H1 (cell line): ENCODE measurements at regions not wholly inside any gene's neighbourhood (a gene's known extent, or its start where the extent isn't known, plus 50 kb on each side); places are given as distances from the start of the nearest gene placed in this dataset.

ENCODE experiments used
- CBX8 ChIP-seq: fragments of 300-800, 300-1000 bp; sonication (generic); IDR thresholded peaks from 2 replicates; pipeline ENCODE4 v1.7.1; 2016; ENCODE audit warnings: low read depth, low read length, borderline replicate concordance
- EP300 ChIP-seq, 2 experiments: IDR thresholded peaks; 1 replicate in 1 of 2; 2 replicates in 1 of 2; pipeline ENCODE4 v1.6.1; 2011 to 2012; ENCODE audit warnings: low read depth in 2 of 2, low read length in 2 of 2, mild to moderate bottlenecking in 2 of 2, borderline replicate concordance in 1 of 2, inconsistent platforms in 1 of 2, moderate library complexity in 1 of 2
- EZH2 ChIP-seq: fragments of 200-600 bp; sonication (generic); IDR thresholded peaks from 2 replicates; pipeline ENCODE4 v1.7.1; 2012; ENCODE audit warnings: low read depth, mild to moderate bottlenecking, moderate library complexity, low read length, inconsistent platforms; ENCODE audit not compliant: severe bottlenecking
- HDAC6 ChIP-seq: IDR thresholded peaks from one replicate; pipeline ENCODE4 v1.7.1; 2012; ENCODE audit warnings: low read depth, mild to moderate bottlenecking, inconsistent platforms, low read length, moderate library complexity
- KDM1A ChIP-seq: fragments of 200-600, 300-600 bp; sonication (generic); IDR thresholded peaks from 2 replicates; pipeline ENCODE4 v1.7.1; 2016; ENCODE audit warnings: mild to moderate bottlenecking, low read length, borderline replicate concordance
- MAFK ChIP-seq: IDR thresholded peaks from 2 replicates; pipeline ENCODE4 v1.6.1; 2012; ENCODE audit warnings: low read depth, mild to moderate bottlenecking, improper control_type of control experiment, low read length
- POLR2A ChIP-seq, 2 experiments: IDR thresholded peaks; 1 replicate in 1 of 2; 2 replicates in 1 of 2; pipeline ENCODE4 v1.6.1; 2011; ENCODE audit warnings: low read depth in 2 of 2, low read length in 2 of 2, mild to moderate bottlenecking in 2 of 2; ENCODE audit errors: control extremely low read depth in 1 of 2
- RNF2 ChIP-seq: fragments of 200-900, 300-1000 bp; sonication (generic); IDR thresholded peaks from 2 replicates; pipeline ENCODE4 v1.7.1; 2016; ENCODE audit warnings: borderline replicate concordance, low read depth, mild to moderate bottlenecking, antibody characterized with exemption, low read length; ENCODE audit not compliant: poor library complexity, severe bottlenecking; ENCODE audit errors: missing control alignments
- SIX5 ChIP-seq: IDR thresholded peaks from 2 replicates; pipeline ENCODE4 v1.6.1; 2011; ENCODE audit warnings: mild to moderate bottlenecking, low read depth, low read length
- SP1 ChIP-seq: IDR thresholded peaks from 2 replicates; pipeline ENCODE4 v1.6.1; 2011; ENCODE audit warnings: low read depth, low read length
- TBP ChIP-seq: IDR thresholded peaks from 2 replicates; pipeline ENCODE4 v1.6.1; 2011; ENCODE audit warnings: low read depth, low read length, improper control_type of control experiment
- TF ChIP-seq, protein P1 (sequence below), 3 experiments: IDR thresholded peaks; 1 replicate in 2 of 3; 2 replicates in 1 of 3; pipeline versions ENCODE4 v1.5.1 to v1.6.1; 2011; ENCODE audit warnings: low read length in 3 of 3, mild to moderate bottlenecking in 3 of 3, inconsistent platforms in 2 of 3, low read depth in 1 of 3, moderate library complexity in 1 of 3; ENCODE audit not compliant: insufficient read depth in 1 of 3; ENCODE audit errors: control extremely low read depth in 1 of 3
- TF ChIP-seq, protein P2 (sequence below): IDR thresholded peaks from 2 replicates; pipeline ENCODE4 v1.6.1; 2012; ENCODE audit warnings: inconsistent platforms

DNA sequence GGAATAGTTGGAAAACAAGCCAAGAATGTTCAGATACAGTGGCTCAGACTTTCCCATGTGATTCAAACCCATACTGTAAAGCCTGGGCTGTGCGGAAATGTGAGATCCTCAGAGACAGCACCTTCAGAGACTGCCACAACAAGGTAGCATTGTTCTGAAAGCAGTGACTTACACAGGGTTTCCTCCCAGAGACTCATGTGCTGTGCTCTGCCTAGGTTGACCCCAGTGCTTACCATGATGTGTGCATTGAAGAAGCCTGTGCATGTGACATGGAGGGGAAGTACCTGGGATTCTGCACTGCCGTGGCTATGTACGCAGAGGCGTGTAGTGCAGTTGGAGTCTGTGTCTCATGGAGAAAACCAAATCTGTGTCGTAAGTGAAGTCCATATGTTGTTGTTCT is 219.4 kb downstream of the LRRK2 start:
- TF ChIP-seq, protein P1, sequence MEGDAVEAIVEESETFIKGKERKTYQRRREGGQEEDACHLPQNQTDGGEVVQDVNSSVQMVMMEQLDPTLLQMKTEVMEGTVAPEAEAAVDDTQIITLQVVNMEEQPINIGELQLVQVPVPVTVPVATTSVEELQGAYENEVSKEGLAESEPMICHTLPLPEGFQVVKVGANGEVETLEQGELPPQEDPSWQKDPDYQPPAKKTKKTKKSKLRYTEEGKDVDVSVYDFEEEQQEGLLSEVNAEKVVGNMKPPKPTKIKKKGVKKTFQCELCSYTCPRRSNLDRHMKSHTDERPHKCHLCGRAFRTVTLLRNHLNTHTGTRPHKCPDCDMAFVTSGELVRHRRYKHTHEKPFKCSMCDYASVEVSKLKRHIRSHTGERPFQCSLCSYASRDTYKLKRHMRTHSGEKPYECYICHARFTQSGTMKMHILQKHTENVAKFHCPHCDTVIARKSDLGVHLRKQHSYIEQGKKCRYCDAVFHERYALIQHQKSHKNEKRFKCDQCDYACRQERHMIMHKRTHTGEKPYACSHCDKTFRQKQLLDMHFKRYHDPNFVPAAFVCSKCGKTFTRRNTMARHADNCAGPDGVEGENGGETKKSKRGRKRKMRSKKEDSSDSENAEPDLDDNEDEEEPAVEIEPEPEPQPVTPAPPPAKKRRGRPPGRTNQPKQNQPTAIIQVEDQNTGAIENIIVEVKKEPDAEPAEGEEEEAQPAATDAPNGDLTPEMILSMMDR (IDR thresholded peaks at IDR 0.05; ENCODE audit: control extremely low read depth in 1 of 3, insufficient read depth in 1 of 3, low read depth in 1 of 3, low read length in 3 of 3), result no peak
- no peak for TF ChIP-seq SIX5
- no peak for TF ChIP-seq POLR2A (IDR thresholded peaks at IDR 0.05; ENCODE audit: control extremely low read depth in 1 of 2, low read depth in 2 of 2, low read length in 2 of 2)
- no peak for TF ChIP-seq CBX8
- TF ChIP-seq TBP, result no peak
- TF ChIP-seq KDM1A, result no peak
- no peak for TF ChIP-seq EZH2
- no peak for TF ChIP-seq RNF2
- TF ChIP-seq EP300 (IDR thresholded peaks at IDR 0.05; ENCODE audit: borderline replicate concordance in 1 of 2, low read depth in 2 of 2, low read length in 2 of 2), result no peak
- no peak for TF ChIP-seq SP1
- TF ChIP-seq HDAC6, result no peak
- TF ChIP-seq, protein P2, sequence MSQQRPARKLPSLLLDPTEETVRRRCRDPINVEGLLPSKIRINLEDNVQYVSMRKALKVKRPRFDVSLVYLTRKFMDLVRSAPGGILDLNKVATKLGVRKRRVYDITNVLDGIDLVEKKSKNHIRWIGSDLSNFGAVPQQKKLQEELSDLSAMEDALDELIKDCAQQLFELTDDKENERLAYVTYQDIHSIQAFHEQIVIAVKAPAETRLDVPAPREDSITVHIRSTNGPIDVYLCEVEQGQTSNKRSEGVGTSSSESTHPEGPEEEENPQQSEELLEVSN, result no peak
- TF ChIP-seq MAFK, result no peak
